Left ventricle myocardium superior (tissue), 1 donor: ENCODE measurements at regions not wholly inside any gene's neighbourhood (a gene's known extent, or its start where the extent isn't known, plus 50 kb on each side); places are given as distances from the start of the nearest gene placed in this dataset.

Experiments used
- ATAC-seq: fragments of 200-7000 bp; cut with Tn5 transposase; one replicate; pipeline ENCODE4 v1.9.1; 2020; ENCODE audit warnings: mild to moderate bottlenecking, moderate library complexity
- DNase-seq: peaks from one replicate; pipeline ENCODE4 v3.0.0-alpha.2; 2020
- intact Hi-C: fragments of 100-400 bp; cut with micrococcal nuclease; formaldehyde crosslinking; loops from one replicate; pipeline ENCODE4 v1.11.0; 2022
- donor health status: DM: no; HTN: yes; CAD: no; lungs with severe emphysema.

DNA sequence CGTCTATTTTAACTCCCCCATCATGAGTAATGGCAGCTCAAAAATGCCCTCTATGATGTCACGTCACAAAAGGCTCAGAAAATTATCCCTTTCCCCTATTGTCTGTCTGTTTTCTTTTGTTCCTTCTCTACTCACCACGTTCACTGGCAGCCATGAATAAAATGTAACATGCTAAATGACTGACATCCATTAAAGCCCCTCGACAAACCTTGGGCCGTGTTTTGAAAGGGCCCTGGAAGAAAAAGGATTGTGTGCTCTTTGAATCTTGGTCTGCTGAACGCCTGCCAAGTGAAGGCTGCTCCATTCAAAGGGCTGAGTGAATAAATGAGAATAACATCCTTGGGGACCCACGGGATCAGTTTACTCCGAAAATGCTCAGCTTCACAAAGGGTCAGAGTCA lies 118.7 kb downstream of the RPS12 start:
- ATAC-seq (no peak), DNase-seq (no peak)
- intact Hi-C loops, result no loop called here

DNA sequence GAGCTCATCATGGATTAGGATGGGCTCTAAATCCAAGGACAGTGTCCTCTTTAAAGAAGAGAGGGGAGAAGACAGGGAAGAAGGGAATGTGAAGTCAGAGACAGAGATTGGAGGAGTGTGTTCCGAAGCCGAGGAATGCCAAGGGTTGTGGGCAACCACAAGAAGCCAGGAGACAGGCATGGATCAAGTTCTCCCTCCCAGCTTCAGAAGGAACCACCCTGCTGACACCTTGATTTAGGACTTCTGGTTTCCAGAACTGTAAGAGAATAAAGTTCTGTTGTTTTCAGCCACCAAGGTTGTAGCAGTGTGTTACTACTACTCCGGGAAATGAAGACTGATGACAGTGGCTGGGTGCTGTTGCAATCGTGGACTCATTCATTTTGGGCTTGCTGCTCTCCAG lies 120.1 kb downstream of the RPS12 start:
- no peak for DNase-seq
- intact Hi-C loops, result no loop called here
- ATAC-seq, result no peak

DNA sequence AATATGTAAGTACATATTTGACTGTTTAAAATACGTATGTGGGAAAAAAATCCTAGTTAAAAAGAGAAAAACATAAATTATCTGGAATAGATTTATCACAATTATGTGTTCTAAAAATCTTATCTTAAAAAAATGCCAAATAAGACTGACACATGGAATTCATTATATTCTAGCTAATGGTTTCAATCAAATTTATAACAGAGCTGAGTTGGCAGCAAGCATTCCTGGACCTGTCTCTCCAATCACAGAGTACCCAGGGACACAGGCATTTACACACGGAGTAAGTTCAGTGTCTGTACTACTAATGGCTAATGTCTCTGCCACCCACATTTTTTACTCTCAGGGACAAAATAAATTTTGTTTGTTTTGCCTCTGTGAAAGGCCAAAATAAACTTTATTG lies 122.3 kb downstream of the RPS12 start:
- intact Hi-C loops, result no loop called here
- no peak for ATAC-seq

DNA sequence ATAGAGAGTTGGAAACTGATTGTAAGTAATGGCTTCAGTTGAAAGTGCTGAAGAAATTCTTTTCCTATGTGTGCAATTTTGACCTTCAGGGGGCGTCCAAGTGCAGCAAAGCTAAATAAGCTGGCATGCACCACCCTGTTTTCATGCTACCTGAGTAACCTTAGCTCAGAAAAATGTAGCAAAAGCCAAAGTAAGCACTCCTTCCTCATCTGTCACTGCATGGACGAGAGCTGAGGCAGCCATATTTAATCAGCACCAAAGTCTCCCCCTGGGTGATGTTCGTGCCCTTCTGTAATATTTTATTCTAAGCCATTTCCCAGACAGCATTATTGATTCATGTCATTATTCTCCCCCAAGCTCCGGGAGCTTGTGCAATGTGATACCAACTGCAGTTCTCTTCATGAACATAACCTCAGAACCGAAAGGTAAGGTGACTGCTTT lies 123.1 kb downstream of the RPS12 start:
- intact Hi-C loops, result no loop called here
- peak; percentile 32 for DNase-seq
- peak; percentile 39 for ATAC-seq

More for the DNA sequence above, 122.3 kb downstream of the RPS12 start:
- DNase-seq, result no peak

DNA sequence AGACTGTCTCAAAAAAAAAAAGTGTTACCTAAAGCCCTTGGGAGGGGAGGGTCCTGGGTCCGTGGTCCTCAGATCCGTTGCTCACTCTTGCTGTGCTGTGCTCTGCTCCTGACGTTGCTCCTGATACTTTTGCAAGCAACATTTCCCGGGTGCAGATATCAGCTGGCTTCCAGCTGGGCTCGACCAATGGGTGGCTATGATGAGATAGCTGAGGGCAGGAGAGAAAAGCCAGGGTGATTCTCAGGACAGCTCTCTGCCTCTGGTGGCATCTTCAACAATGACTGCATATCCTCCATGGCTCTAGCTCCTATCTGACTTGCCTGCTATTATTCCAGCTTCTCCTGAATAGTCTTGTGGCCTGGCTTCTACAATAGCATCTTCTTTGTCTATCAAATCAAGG lies 134.5 kb downstream of the RPS12 start:
- ATAC-seq, result no peak
- DNase-seq, result no peak
- intact Hi-C loops, result no loop called here

DNA sequence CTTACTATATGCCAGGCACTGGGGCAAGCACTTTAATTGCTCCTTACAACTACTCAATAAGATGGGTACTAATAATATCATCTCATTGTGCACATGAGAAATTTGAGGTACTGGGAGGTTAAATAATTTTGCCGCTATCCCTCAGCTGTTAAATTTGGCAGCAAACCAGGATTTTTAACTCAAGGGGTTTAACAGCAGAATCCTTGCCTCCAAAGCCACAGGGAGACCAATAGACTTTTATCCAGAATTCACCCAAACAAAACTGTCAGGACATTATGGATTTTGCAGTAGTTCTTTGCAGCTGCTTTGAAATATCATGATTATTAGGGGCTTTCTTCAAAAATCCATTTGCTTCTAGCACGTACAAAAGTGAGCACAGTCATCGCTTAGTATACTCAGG lies 136.2 kb downstream of the RPS12 start:
- DNase-seq, result no peak
- no peak for ATAC-seq
- intact Hi-C loops, result no loop called here

DNA sequence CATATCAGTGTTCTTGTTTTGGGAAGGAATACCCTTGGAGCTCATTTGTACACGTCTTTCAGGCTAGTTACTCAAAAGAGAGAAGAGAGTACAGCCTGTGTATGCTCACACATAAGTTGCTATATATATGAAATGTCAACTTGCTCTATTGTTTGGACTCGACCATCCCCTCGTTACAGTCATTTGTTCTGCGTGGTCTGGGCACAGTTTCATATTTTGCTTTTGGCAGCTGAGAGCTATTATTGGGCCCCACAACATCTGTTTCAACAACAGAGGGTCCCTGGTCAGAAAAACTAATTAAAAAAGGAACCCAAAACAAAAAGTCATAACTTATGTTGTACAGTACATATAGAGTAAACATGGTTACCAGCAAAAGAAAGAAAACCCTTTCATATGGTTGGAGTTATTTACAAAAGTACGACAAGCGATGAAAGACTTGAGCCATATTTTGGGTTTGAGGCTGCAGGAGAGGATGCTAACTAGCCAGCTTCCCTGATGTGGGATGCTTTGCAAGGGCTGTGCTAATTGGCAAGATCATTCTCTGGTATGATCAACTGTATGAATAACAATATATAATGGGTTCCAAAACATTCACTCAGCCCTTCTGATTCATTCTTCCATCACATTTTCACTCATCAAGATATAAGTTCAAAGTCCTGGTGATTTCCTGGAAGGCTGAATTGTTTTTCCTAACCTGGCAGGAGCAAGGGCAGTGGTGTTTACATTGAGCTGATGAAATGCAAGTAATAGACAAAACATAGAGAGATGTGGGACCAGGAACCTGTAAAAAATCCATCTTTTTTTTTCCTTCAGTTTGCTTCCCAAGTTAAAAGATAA lies 137.9 kb downstream of the RPS12 start:
- ATAC-seq (no peak), DNase-seq (no peak)
- intact Hi-C loops, result no loop called here

DNA sequence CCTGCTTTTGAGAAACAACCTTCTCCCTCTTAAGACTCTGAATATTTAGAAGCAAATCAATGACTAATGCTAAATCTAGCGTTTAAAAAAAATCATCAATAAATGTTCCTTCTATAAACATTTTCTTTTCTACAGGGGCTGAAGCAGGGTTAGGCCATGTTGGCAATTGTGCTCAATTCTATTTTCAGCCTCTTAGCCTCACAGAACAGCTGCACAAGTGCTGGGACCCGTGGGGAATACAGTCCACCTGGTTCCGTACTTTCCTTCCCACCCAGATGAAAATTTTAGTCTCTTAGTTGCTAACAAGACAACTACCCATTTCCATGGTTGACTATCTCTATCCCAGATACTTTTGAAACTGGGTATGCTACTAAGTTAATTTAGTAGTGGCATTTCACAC lies 138.6 kb downstream of the RPS12 start:
- intact Hi-C loops, result no loop called here
- ATAC-seq (peak; percentile 54), DNase-seq (no peak)

DNA sequence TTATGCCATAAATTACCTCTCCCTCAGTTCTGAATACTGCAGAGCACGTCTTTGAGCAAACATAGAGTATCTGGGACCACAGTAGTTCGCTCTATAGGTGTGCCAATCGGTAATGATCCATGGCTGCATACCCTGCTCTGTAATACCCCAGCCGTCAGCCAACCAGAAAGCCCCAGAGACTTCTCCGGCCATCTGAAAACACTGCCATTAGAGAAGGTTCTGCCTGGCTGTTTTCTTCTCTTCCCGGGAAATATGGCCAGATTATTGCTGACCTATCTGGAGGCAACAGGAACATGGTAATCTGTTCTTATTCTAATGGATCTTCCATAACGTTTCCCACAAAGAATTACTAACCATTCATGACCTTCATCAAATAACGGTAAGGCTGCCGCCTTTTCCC lies 139.9 kb downstream of the RPS12 start:
- ATAC-seq (no peak), DNase-seq (no peak)
- intact Hi-C loops, result no loop called here

DNA sequence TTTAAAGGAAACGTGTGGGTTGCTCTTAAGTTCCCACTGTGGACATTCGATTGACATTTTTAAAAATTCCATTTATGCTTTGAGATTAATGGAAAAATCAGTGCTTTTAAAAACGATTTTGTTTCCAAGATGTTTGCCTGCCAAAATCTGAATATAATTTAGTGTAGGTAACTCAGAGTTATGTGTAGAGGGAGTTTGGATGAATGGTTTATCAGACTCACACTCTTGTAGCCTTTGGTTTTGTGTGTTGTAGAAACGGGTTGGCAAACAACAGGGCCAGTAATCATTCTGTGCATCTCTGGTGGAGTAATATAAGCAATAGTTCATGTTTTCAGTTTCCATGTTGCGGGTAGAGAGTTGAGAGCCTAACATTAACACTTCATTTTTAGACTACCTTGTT lies 140.6 kb downstream of the RPS12 start:
- no peak for ATAC-seq
- DNase-seq, result no peak
- intact Hi-C loops, result no loop called here

DNA sequence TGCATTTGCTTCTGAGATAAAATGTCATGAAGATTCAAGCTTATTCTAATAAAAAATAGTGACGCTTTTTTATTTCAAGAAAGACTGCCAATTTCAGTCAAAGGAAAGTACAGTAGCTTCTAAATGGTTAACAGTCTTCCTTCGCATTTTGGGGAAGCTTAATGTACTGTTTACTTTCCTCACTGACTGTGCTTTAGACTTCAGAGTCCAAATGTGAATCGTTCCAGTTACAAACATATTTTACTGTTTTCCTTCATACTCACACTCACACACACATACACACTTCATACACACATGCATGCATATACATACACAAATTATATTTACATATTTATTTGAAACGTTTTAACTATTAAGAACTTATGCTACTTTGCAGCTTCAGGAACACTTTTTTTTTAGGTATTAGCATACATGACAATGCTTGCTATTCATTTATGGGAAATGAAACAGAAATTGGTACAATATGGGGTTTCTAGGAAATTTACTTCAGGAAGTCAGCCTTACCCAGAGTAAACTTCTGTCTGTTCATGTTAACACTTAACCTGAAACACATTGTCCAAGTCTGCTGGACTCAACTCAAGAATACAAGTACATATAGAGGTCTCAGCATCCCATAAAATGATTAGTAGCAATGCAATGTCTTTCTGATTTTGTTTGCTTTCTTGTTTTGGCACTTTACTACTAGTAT lies 145.4 kb downstream of the RPS12 start:
- intact Hi-C loops, result no loop called here
- DNase-seq (no peak), ATAC-seq (no peak)

DNA sequence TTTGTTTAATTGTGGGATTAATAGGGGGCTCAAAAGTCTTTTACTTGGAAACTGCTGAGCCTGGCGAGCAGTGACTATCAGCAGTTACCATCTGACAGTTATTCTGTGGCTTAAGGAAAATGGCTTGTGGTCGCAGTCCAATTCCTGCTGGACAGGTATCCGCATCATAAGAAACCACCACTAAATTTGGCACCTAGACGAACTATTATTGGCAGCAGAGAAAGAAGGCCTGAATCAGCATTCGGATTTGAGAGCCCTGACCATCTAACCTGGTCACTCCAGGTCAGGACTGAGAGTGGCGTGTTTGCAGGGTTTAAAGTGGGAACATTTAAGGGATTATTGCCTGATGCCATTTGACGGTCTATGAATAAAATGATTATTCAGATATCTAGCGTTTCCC lies 146.4 kb downstream of the RPS12 start:
- intact Hi-C loops, result no loop called here
- ATAC-seq (no peak), DNase-seq (no peak)

DNA sequence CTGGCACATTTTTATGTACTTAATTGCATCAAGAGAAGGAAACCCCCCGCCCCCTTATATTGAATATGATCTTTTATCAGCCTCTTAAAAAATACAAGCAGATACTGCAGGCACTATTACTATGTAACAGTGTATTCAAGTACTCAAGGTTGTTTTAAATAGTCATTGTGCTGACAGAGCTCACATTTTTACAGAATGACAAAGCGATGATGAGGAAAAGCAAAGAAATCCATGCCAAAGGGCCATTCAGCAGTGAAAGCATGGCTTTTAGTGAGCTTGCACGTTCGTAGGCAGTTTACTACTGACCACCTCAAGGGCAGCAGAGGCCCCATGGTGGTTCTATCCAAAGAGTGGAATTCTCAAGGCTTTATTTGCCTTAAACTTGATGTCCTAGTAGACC lies 146.8 kb downstream of the RPS12 start:
- intact Hi-C loops, result no loop called here
- ATAC-seq (peak; percentile 32), DNase-seq (no peak)

DNA sequence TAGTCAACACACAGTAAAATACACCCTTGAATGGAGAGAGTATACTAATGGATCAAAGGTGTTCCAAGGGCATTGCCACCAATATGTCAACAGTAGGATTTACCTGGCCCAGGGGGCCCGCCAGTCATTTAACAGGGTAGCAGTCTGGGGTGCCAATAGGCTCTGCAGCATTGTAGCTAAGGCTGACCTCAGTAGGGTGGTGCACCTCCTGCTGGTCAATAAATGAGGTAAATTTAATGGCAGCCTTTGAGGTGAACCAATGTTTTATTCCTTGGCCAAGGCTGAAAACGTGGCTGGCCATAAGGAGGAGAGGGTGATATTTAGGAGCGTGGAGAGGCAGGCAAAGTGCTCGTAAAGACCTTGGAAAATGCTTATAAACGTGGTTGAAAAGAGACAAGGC lies 147.2 kb downstream of the RPS12 start:
- DNase-seq (no peak), ATAC-seq (no peak)
- intact Hi-C loops, result no loop called here

DNA sequence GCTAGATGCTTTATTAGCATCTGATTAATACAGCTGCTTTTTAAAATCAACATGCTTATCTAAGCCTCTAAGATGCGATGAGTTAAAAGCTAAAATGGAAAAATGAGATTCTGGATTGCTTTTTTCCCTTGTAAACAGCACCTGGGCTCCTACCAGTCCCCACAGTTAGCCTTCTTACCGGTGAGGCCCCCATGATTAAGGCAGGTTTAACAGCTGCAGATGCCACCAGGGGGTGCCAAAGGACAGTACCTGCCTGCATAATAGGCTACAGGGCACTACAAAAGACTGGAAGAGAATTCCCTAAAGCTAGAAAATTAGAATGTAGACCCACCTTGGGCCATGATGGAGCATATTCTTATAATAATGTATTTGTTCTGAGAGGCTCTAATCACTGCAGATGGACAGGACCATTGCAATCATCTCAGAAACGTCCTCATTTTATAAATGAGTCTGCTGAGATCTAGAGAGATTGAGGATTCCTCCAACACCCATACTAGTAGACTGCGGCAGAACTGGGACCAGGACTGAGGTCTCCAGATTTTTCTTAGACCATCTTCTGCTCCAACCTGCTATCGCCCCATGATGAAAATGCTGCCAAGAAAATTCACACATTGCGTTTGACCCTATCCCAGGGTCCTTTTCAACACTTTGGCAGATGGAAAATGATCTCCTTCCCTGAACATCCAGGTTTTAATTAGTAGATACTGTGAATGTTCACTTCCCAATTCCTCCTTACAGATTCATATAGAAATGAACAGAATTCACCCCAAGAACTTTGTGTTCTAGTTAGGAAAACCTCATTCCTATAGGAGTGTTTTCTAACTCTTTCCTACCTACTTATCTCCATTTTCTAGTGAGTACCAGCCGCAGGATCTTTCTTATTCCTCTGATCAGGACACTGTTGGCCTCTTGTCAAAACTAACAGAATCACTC lies 148.8 kb downstream of the RPS12 start:
- peak; percentile 82 for DNase-seq
- intact Hi-C loops, result no loop called here
- ATAC-seq, result peak; percentile 90

DNA sequence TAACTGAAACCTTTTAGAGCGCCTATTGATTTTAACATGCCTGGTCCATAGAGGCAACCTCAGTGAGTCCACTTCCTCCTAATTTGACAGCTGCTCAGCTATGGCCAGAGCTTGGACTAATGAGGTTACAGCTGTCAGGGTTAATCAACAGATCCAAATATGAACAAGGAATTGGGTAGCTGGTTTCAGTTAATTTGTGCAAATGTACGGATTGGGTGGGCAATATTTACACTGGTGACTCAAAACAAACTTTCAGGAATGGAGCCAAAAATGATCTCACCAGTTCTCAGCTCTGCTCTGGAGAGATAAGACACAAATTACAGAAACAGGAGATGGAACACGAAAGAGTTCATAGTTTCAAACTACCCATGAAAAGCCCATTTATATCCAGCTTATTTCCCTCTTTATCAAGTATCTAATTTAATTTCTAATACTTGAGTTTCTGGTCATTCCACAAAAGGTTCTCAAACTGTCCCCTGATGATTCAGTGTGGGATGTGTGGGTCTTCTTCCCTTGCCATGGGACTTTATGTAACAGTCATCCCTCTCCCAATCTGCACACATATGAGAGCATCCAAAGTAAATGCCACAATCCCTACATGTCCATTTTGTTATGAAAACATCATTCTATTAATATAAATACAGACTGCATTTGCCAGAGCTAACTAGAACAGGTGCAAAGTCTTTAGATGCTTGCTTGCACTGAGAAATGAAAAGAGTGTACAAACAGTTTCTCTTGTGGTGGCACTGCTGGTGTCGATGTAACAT lies 149.9 kb downstream of the RPS12 start:
- intact Hi-C loops, result no loop called here
- ATAC-seq, result peak; percentile 64
- DNase-seq, result no peak

DNA sequence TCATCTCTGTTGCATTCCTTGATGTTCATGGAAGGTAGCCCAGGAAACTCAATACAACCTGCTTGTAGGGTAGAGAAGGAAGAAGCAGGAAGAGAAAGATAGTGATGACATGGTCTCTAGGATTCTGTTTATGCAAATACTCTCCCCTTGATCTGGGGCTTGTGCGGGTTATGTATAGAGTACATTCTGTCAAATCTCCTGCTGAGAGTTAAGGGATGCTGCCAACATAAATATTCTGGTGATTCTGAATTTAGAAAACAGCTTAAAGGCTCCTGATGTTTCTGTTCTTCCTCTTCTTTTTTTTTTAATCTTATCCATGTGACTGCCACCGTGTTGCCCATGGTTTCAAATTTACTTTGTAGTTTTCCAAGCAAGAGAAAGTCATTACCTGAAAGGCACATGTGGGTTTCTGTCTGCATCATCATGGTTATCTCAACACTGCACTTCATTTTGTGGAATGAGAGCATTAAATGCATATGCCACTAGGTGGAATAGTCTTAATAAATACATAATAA lies 150.6 kb downstream of the RPS12 start:
- no peak for ATAC-seq
- intact Hi-C loops, result loop anchor here (5.0 kb wide), 1 partner anchor 217 kb away; no protein-coding TSS in a partner anchor
- no peak for DNase-seq

DNA sequence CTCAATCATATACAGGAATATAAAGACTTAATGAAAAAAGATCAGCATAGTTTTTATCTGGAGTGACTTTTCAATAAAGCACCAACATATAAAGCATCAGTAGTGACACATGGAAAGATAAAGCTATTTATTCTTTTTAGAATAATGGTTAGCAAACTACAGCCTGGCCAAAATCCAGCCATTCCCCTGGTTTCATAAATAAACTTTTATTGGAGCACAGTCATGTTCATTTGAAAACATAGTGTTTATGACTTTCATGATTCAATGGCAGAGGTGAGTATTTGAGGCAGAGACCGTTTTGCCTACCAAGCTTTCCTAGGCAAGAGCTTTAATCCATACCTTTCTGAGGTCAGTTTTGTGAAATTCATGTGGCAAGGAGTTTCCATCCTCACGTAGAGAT lies 153.5 kb downstream of the RPS12 start:
- DNase-seq (no peak), ATAC-seq (no peak)
- intact Hi-C loops, result loop anchor here (5.0 kb wide), 1 partner anchor 214 kb away; no protein-coding TSS in a partner anchor
